H54 (cell line): ENCODE measurements at regions not wholly inside any gene's neighbourhood (a gene's known extent, or its start where the extent isn't known, plus 50 kb on each side); places are given as distances from the start of the nearest gene placed in this dataset.
"Not testable (repeated sequence)": the region's sequence is repeated elsewhere in the genome, so short reads cannot be mapped to it uniquely, and the experiment has no call there.

ENCODE experiments used
- DNase-seq: peaks from one replicate; pipeline ENCODE4 v3.0.0; 2011; ENCODE audit warnings: low spot score, mixed read lengths; ENCODE audit not compliant: insufficient read length
- FAIRE-seq: peaks from 3 replicates; lab custom pipeline; 2011; peaks lifted over from hg19 to GRCh38; lab: Jason Lieb, UNC
- POLR2A ChIP-seq: IDR thresholded peaks from 2 replicates; pipeline ENCODE4 v1.6.1; 2011; ENCODE audit warnings: low read depth, mild to moderate bottlenecking, low read length

GRCh38 chr3:20622304-20622703 lies 436.3 kb upstream of the SGO1 start:
- peak; percentile 100 for FAIRE-seq
- TF ChIP-seq POLR2A: no peak

GRCh38 chr3:20618621-20619020 lies 432.6 kb upstream of the SGO1 start:
- DNase-seq, FAIRE-seq: not testable (repeated sequence)

More at GRCh38 chr3:20622304-20622703, 436.3 kb upstream of the SGO1 start:
- peak; percentile 50 for DNase-seq

- not testable (repeated sequence) for DNase-seq, FAIRE-seq
Observed at GRCh38 chr3:20618181-20618580, 432.2 kb upstream of the SGO1 start.

GRCh38 chr3:20615982-20616381 lies 430.0 kb upstream of the SGO1 start:
- not testable (repeated sequence) for DNase-seq, FAIRE-seq

GRCh38 chr3:20608054-20608738 lies 422.2 kb upstream of the SGO1 start:
- no peak for DNase-seq
- no peak for TF ChIP-seq POLR2A

GRCh38 chr3:20604659-20605058 lies 418.7 kb upstream of the SGO1 start:
- TF ChIP-seq POLR2A: no peak

More at GRCh38 chr3:20608054-20608738, 422.2 kb upstream of the SGO1 start:
- no peak for FAIRE-seq

GRCh38 chr3:20589275-20589674 lies 403.3 kb upstream of the SGO1 start:
- TF ChIP-seq POLR2A: no peak
- no peak for DNase-seq
- FAIRE-seq: no peak

More at GRCh38 chr3:20604659-20605058, 418.7 kb upstream of the SGO1 start:
- no peak for DNase-seq
- no peak for FAIRE-seq

GRCh38 chr3:20588781-20589180 lies 402.8 kb upstream of the SGO1 start:
- DNase-seq: no peak
- no peak for FAIRE-seq
- no peak for TF ChIP-seq POLR2A

GRCh38 chr3:20583648-20584047 lies 397.6 kb upstream of the SGO1 start:
- FAIRE-seq (no peak), DNase-seq (no peak)
- TF ChIP-seq POLR2A: no peak

- no peak for TF ChIP-seq POLR2A
- DNase-seq (no peak), FAIRE-seq (no peak)
Observed at GRCh38 chr3:20576228-20576627, 390.2 kb upstream of the SGO1 start.

GRCh38 chr3:20575146-20575545 lies 389.1 kb upstream of the SGO1 start:
- DNase-seq: no peak
- FAIRE-seq: peak; percentile 23
- TF ChIP-seq POLR2A: no peak

GRCh38 chr3:20574746-20575145 lies 388.7 kb upstream of the SGO1 start:
- FAIRE-seq (peak; percentile 96), DNase-seq (peak; percentile 12)
- TF ChIP-seq POLR2A: no peak

GRCh38 chr3:20573175-20573574 lies 387.2 kb upstream of the SGO1 start:
- DNase-seq: no peak
- peak; percentile 11 for FAIRE-seq
- no peak for TF ChIP-seq POLR2A

GRCh38 chr3:20572473-20572872 lies 386.5 kb upstream of the SGO1 start:
- no peak for TF ChIP-seq POLR2A
- FAIRE-seq (no peak), DNase-seq (no peak)

- TF ChIP-seq POLR2A: no peak
- DNase-seq: no peak
- FAIRE-seq: no peak
Observed at GRCh38 chr3:20569310-20569709, 383.3 kb upstream of the SGO1 start.
